ENCODE measurements at regions not wholly inside any gene's neighbourhood (a gene's known extent, or its start where the extent isn't known, plus 50 kb on each side); places are given as distances from the start of the nearest gene placed in this dataset.

GRCh38 chr1:47555841-47556560 lies 118.2 kb downstream of the FOXD2 start:
- Histone ChIP-seq H3K27me3 (replicated peaks in 1 of 2; ENCODE audit: control insufficient read depth in 2 of 2, extremely low read depth in 1 of 2, insufficient read depth in 2 of 2, low read length in 1 of 2) (peaks cover 0 to 31% of the 10 kb centered on the region in 2 experiments), H3K27ac (ENCODE audit: low read length) (no peak overlapping the region), H3K36me3 (ENCODE audit: control insufficient read depth in 2 of 2, extremely low read depth in 1 of 2, insufficient read depth in 1 of 2, low read length in 1 of 2) (no peaks in the 10 kb centered on the region), H3K9me3 (no peaks in the 10 kb centered on the region), H3K4me1 (ENCODE audit: control insufficient read depth in 1 of 2, extremely low read depth in 1 of 2, insufficient read depth in 2 of 2, low read length in 2 of 2) (no peaks in the 10 kb centered on the region), H3K4me3 (ENCODE audit: control insufficient read depth in 1 of 2, extremely low read depth in 1 of 2, low read length in 1 of 2) (no peak overlapping the region)
- DNase-seq (no peak), ATAC-seq (replicated peaks in 1 of 4) (no peak)
- WGBS (ENCODE audit: insufficient coverage), result 81% methylated on average over 16 of the region's 24 CpGs
- CTCF ChIA-PET, result no interaction called here
- Mint-ChIP-seq H3K36me3 (no peaks in the 10 kb centered on the region), H3K27me3 (peaks cover 30 to 38% of the 10 kb centered on the region in 2 donors), H3K4me3 (no peak overlapping the region), H3K9me3 (no peaks in the 10 kb centered on the region), H3K27ac (no peak overlapping the region), H3K4me1 (no peaks in the 10 kb centered on the region)
- POLR2A ChIA-PET, result no interaction called here

GRCh38 chr1:47557066-47557465 lies 119.2 kb downstream of the FOXD2 start:
- Histone ChIP-seq H3K9me3 (no peaks in the 10 kb centered on the region), H3K27ac (ENCODE audit: low read length) (no peak overlapping the region), H3K4me3 (ENCODE audit: control insufficient read depth in 1 of 2, extremely low read depth in 1 of 2, low read length in 1 of 2) (no peak overlapping the region), H3K27me3 (replicated peaks in 1 of 2; ENCODE audit: control insufficient read depth in 2 of 2, extremely low read depth in 1 of 2, insufficient read depth in 2 of 2, low read length in 1 of 2) (peaks cover 0 to 24% of the 10 kb centered on the region in 2 experiments), H3K36me3 (ENCODE audit: control insufficient read depth in 2 of 2, extremely low read depth in 1 of 2, insufficient read depth in 1 of 2, low read length in 1 of 2) (no peaks in the 10 kb centered on the region), H3K4me1 (ENCODE audit: control insufficient read depth in 1 of 2, extremely low read depth in 1 of 2, insufficient read depth in 2 of 2, low read length in 2 of 2) (no peaks in the 10 kb centered on the region)
- 92% methylated on average over 2 of the region's 4 CpGs for WGBS (ENCODE audit: insufficient coverage)
- Mint-ChIP-seq H3K27me3 (peaks cover 36 to 48% of the 10 kb centered on the region in 2 donors), H3K4me1 (no peaks in the 10 kb centered on the region), H3K4me3 (no peak overlapping the region), H3K36me3 (no peaks in the 10 kb centered on the region), H3K9me3 (no peaks in the 10 kb centered on the region), H3K27ac (no peak overlapping the region)
- CTCF ChIA-PET, result no interaction called here
- POLR2A ChIA-PET, result no interaction called here
- DNase-seq, result no peak
- ATAC-seq (replicated peaks in 1 of 4), result no peak

DNA sequence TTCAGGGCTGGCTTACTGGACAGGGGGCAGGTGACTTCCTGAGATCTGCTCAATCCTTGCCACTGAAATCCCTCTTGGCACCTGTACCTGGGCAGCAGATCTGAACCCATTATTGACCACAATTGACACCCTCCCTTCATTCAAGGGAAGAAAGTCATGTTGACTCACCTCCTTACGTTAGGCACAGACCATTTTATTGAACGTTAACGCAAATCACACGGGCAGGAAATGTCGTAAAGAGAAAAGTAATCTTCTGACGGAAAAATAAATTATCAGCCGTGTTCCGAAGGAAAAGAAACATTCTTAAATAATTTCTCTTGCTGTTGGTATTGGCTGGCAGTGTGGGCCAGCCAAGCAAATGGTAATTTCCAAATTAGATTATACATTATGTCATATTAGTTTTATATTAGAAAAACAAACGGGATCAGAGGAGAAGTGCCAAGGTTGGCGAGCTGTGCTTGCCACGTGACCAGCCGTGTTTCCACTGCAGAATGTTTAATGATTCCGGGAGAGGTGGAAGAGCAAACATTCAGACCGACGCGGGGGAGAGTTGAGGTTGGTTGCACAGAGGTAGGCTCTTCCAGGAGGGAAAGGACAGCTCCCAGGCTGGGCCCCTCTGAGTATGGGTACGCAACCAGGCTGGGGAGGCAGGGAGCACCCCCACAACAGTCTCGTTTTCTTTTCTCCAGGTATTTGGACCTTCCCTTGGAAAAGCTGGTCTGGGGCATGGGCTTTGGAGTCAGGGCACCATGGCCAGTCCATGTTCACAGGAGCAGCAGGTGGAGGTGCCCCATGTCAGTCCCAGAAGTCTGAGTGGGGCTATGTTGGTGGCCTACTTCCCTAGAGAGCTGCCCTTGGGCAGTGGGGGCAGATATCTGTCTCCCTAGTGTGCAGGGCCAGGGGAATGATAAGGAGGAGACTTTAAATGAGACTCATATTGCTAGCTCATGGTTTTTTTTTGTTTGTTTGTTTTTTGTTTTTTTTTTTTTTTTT lies 121.1 kb downstream of the FOXD2 start:
- H3K4me3 Mint-ChIP-seq, result no peak overlapping the region
- Histone ChIP-seq H3K4me1 (ENCODE audit: control insufficient read depth in 1 of 2, extremely low read depth in 1 of 2, insufficient read depth in 2 of 2, low read length in 2 of 2) (no peaks in the 10 kb centered on the region), H3K9me3 (no peaks in the 10 kb centered on the region), H3K27me3 (replicated peaks in 1 of 2; ENCODE audit: control insufficient read depth in 2 of 2, extremely low read depth in 1 of 2, insufficient read depth in 2 of 2, low read length in 1 of 2) (peaks cover 0 to 21% of the 10 kb centered on the region in 2 experiments), H3K27ac (ENCODE audit: low read length) (no peak overlapping the region), H3K36me3 (ENCODE audit: control insufficient read depth in 2 of 2, extremely low read depth in 1 of 2, insufficient read depth in 1 of 2, low read length in 1 of 2) (no peaks in the 10 kb centered on the region), H3K4me3 (ENCODE audit: control insufficient read depth in 1 of 2, extremely low read depth in 1 of 2, low read length in 1 of 2) (no peak overlapping the region)
- no peaks in the 10 kb centered on the region for H3K4me1 Mint-ChIP-seq
- ATAC-seq (replicated peaks in 1 of 4) (no peak), DNase-seq (no peak)
- H3K27me3 Mint-ChIP-seq, result peaks cover 32 to 42% of the 10 kb centered on the region in 2 donors
- CTCF ChIA-PET, result interaction anchor here in 1 of 2 donors (0.6 to 0.8 kb wide), 2 partner anchors 22 to 121 kb away, joined by 3 read pairs; partner anchors contain the start of gene FOXD2
- no peaks in the 10 kb centered on the region for H3K9me3 Mint-ChIP-seq
- H3K36me3 Mint-ChIP-seq, result no peaks in the 10 kb centered on the region
- 81% methylated on average over 8 of the region's 18 CpGs for WGBS (ENCODE audit: insufficient coverage)
- POLR2A ChIA-PET, result interaction anchor here in 1 of 2 donors (0.6 kb wide), 1 partner anchor 21 kb away, joined by 4 read pairs; no protein-coding TSS in a partner anchor
- no peak overlapping the region for H3K27ac Mint-ChIP-seq

DNA sequence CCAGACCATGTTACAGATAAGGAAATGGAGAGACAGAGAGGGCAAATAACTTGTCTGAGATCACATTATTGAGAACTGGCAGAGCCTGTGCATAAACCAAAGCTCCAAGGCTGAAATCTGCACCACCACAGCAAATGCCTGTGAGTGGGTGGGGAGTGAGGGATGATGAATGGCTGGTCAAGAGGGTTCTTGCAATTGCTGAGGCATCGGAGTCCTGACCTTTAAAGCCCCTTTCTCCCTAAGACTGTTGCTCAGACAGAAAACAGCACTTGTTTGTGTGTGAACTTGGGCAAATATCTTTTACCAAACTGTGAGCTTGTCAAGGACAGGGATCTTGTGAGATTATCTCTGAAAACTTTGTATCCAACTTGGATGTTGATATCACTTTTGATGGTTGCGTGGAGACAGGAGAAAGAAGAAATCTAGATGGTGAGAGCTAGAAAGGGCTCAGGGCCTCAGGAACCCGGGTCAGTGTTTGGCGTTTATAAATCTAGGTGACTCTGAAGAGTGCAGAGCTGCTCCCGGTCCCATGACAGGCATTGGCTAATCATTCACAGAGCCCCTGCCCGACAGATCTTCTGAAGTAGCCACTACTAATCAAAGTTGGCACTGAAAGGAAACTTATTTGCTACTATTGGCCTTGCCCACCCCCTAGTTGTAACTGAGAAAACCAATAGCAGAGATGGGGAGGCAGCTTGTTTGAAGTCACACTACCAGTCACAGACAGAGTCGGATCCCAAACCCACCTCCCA lies 122.3 kb downstream of the FOXD2 start:
- POLR2A ChIA-PET, result no interaction called here
- H3K4me3 ChIP-seq (ENCODE audit: control insufficient read depth in 1 of 2, extremely low read depth in 1 of 2, low read length in 1 of 2), result no peak overlapping the region
- Mint-ChIP-seq H3K4me1 (no peaks in the 10 kb centered on the region), H3K36me3 (no peaks in the 10 kb centered on the region), H3K4me3 (no peak overlapping the region), H3K27me3 (peaks cover 39 to 50% of the 10 kb centered on the region in 2 donors), H3K27ac (no peak overlapping the region), H3K9me3 (no peaks in the 10 kb centered on the region)
- no peaks in the 10 kb centered on the region for H3K9me3 ChIP-seq
- no peaks in the 10 kb centered on the region for H3K4me1 ChIP-seq (ENCODE audit: control insufficient read depth in 1 of 2, extremely low read depth in 1 of 2, insufficient read depth in 2 of 2, low read length in 2 of 2)
- H3K27me3 ChIP-seq (replicated peaks in 1 of 2; ENCODE audit: control insufficient read depth in 2 of 2, extremely low read depth in 1 of 2, insufficient read depth in 2 of 2, low read length in 1 of 2), result peaks cover 0 to 17% of the 10 kb centered on the region in 2 experiments
- H3K36me3 ChIP-seq (ENCODE audit: control insufficient read depth in 2 of 2, extremely low read depth in 1 of 2, insufficient read depth in 1 of 2, low read length in 1 of 2), result no peaks in the 10 kb centered on the region
- 62% methylated on average over 4 of the region's 7 CpGs for WGBS (ENCODE audit: insufficient coverage)
- no peak for ATAC-seq (replicated peaks in 1 of 4)
- H3K27ac ChIP-seq (ENCODE audit: low read length), result no peak overlapping the region
- CTCF ChIA-PET, result no interaction called here
- DNase-seq, result no peak

DNA sequence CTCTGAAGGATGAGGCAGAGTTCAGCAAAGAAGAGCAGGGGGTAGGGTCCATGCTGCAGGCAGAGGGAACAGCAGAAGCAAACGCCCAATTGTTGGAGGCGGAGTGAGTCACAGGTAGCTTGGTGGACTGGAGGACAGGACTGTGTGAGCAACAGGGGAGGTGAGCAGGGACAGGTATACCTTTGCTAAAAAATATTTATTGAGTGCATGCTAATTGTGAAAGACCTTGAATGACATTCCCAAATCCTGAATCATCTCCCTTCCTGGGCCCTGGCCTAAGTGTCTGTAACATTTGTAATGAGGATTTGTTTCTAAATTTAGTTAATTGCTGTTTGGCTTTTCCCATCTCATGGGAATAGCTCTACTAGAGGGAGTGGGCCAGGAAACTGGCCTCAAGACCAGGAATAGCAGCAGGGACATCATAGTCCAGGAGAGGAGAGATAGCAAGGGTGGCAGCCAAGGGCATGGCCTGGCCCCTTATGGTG lies 123.7 kb downstream of the FOXD2 start:
- CTCF ChIA-PET, result no interaction called here
- Mint-ChIP-seq H3K27ac (no peak overlapping the region), H3K27me3 (peaks cover 33 to 40% of the 10 kb centered on the region in 2 donors), H3K9me3 (no peaks in the 10 kb centered on the region), H3K36me3 (no peaks in the 10 kb centered on the region), H3K4me3 (no peak overlapping the region), H3K4me1 (no peaks in the 10 kb centered on the region)
- DNase-seq (no peak), ATAC-seq (replicated peaks in 1 of 4) (no peak)
- Histone ChIP-seq H3K4me3 (ENCODE audit: control insufficient read depth in 1 of 2, extremely low read depth in 1 of 2, low read length in 1 of 2) (no peak overlapping the region), H3K9me3 (no peaks in the 10 kb centered on the region), H3K4me1 (ENCODE audit: control insufficient read depth in 1 of 2, extremely low read depth in 1 of 2, insufficient read depth in 2 of 2, low read length in 2 of 2) (no peaks in the 10 kb centered on the region), H3K36me3 (ENCODE audit: control insufficient read depth in 2 of 2, extremely low read depth in 1 of 2, insufficient read depth in 1 of 2, low read length in 1 of 2) (no peaks in the 10 kb centered on the region), H3K27ac (ENCODE audit: low read length) (no peak overlapping the region), H3K27me3 (replicated peaks in 1 of 2; ENCODE audit: control insufficient read depth in 2 of 2, extremely low read depth in 1 of 2, insufficient read depth in 2 of 2, low read length in 1 of 2) (peaks cover 0 to 25% of the 10 kb centered on the region in 2 experiments)
- POLR2A ChIA-PET, result interaction anchor here in 1 of 2 donors (0.6 kb wide), 1 partner anchor 30 kb away, joined by 5 read pairs; no protein-coding TSS in a partner anchor
- WGBS (ENCODE audit: insufficient coverage), result 86% methylated on average over 2 of the region's 2 CpGs

- H3K27me3 Mint-ChIP-seq, result peaks cover 33 to 40% of the 10 kb centered on the region in 2 donors
- CTCF ChIA-PET, result no interaction called here
- Histone ChIP-seq H3K9me3 (no peaks in the 10 kb centered on the region), H3K27me3 (replicated peaks in 1 of 2; ENCODE audit: control insufficient read depth in 2 of 2, extremely low read depth in 1 of 2, insufficient read depth in 2 of 2, low read length in 1 of 2) (peaks cover 0 to 25% of the 10 kb centered on the region in 2 experiments), H3K27ac (ENCODE audit: low read length) (no peak overlapping the region), H3K4me1 (ENCODE audit: control insufficient read depth in 1 of 2, extremely low read depth in 1 of 2, insufficient read depth in 2 of 2, low read length in 2 of 2) (no peaks in the 10 kb centered on the region), H3K36me3 (ENCODE audit: control insufficient read depth in 2 of 2, extremely low read depth in 1 of 2, insufficient read depth in 1 of 2, low read length in 1 of 2) (no peaks in the 10 kb centered on the region), H3K4me3 (ENCODE audit: control insufficient read depth in 1 of 2, extremely low read depth in 1 of 2, low read length in 1 of 2) (no peak overlapping the region)
- no peaks in the 10 kb centered on the region for H3K36me3 Mint-ChIP-seq
- DNase-seq, result no peak
- H3K4me1 Mint-ChIP-seq, result no peaks in the 10 kb centered on the region
- no peak overlapping the region for H3K4me3 Mint-ChIP-seq
- no peaks in the 10 kb centered on the region for H3K9me3 Mint-ChIP-seq
- no peak for ATAC-seq (replicated peaks in 1 of 4)
- POLR2A ChIA-PET, result no interaction called here
- no peak overlapping the region for H3K27ac Mint-ChIP-seq
- WGBS (ENCODE audit: insufficient coverage), result no CpG with 5 or more reads among the region's 1 CpG
These were observed 124.3 kb downstream of the FOXD2 start for GRCh38 chr1:47562147-47562546.
